Stimulated activated CD8-positive, alpha-beta memory T cell treated with anti-CD3 and anti-CD28 coated beads, Interleukin-15, amount 100 ng/mL, for 4 hours (primary cell): ENCODE measurements at regions not wholly inside any gene's neighbourhood (a gene's known extent, or its start where the extent isn't known, plus 50 kb on each side); places are given as distances from the start of the nearest gene placed in this dataset.
"Not testable (repeated sequence)": the region's sequence is repeated elsewhere in the genome, so short reads cannot be mapped to it uniquely, and the experiment has no call there.

Experiments used
- DNase-seq, 2 donors: peaks; one replicate each; pipeline ENCODE4 v3.0.0-alpha.2; 2020; ENCODE audit warnings: low read depth in 2 of 2

GRCh38 chr10:3574451-3574850 lies 210.6 kb downstream of the KLF6 start:
- DNase-seq = no peak

GRCh38 chr10:3573498-3573897 lies 211.5 kb downstream of the KLF6 start:
- DNase-seq = no peak

GRCh38 chr10:3571310-3571825 lies 213.6 kb downstream of the KLF6 start:
- DNase-seq = no peak

- no peak for DNase-seq
Observed at GRCh38 chr10:3570855-3571266, 214.1 kb downstream of the KLF6 start.

- no peak for DNase-seq
Observed at GRCh38 chr10:3570131-3570729, 214.8 kb downstream of the KLF6 start.

GRCh38 chr10:3568983-3569382 lies 216.0 kb downstream of the KLF6 start:
- DNase-seq = no peak

- DNase-seq = no peak
Observed at GRCh38 chr10:3568392-3568791, 216.6 kb downstream of the KLF6 start.

GRCh38 chr10:3567291-3567963 lies 217.6 kb downstream of the KLF6 start:
- no peak for DNase-seq

- no peak for DNase-seq
Observed at GRCh38 chr10:3566627-3567026, 218.4 kb downstream of the KLF6 start.

GRCh38 chr10:3564346-3565002 lies 220.5 kb downstream of the KLF6 start:
- DNase-seq = no peak

GRCh38 chr10:3563298-3563697 lies 221.7 kb downstream of the KLF6 start:
- DNase-seq = no peak

- DNase-seq = not testable (repeated sequence)
Observed at GRCh38 chr10:3560628-3561027, 224.4 kb downstream of the KLF6 start.

- DNase-seq = no peak
Observed at GRCh38 chr10:3559527-3559926, 225.5 kb downstream of the KLF6 start.

- DNase-seq = no peak
Observed at GRCh38 chr10:3559011-3559410, 226.0 kb downstream of the KLF6 start.

- DNase-seq = not testable (repeated sequence)
Observed at GRCh38 chr10:3556191-3557017, 228.6 kb downstream of the KLF6 start.

- no peak for DNase-seq
Observed at GRCh38 chr10:3554121-3554522, 230.9 kb downstream of the KLF6 start.

GRCh38 chr10:3552281-3552680 lies 232.7 kb downstream of the KLF6 start:
- no peak for DNase-seq

- no peak for DNase-seq
Observed at GRCh38 chr10:3551761-3552160, 233.2 kb downstream of the KLF6 start.

- no peak for DNase-seq
Observed at GRCh38 chr10:3549118-3549517, 235.9 kb downstream of the KLF6 start.

- DNase-seq = no peak
Observed at GRCh38 chr10:3548702-3549101, 236.3 kb downstream of the KLF6 start.

- no peak for DNase-seq
Observed at GRCh38 chr10:3548076-3548475, 236.9 kb downstream of the KLF6 start.

- DNase-seq = no peak
Observed at GRCh38 chr10:3544561-3544960, 240.4 kb downstream of the KLF6 start.
